ENCODE measurements at regions not wholly inside any gene's neighbourhood (a gene's known extent, or its start where the extent isn't known, plus 50 kb on each side); places are given as distances from the start of the nearest gene placed in this dataset.

- DNase-seq, result no peak
- Histone ChIP-seq H3K4me1 (ENCODE audit: control insufficient read depth, insufficient read depth, low read length, poor library complexity, severe bottlenecking) (no peaks in the 10 kb centered on the region), H3K27me3 (replicated peaks; ENCODE audit: control insufficient read depth, insufficient read depth, low read length, poor library complexity, severe bottlenecking) (no peaks in the 10 kb centered on the region), H3K9me3 (ENCODE audit: control insufficient read depth, low read length) (no peaks in the 10 kb centered on the region), H3K27ac (ENCODE audit: insufficient read depth, low read length, poor library complexity, severe bottlenecking) (no peak overlapping the region), H3K36me3 (ENCODE audit: control insufficient read depth, insufficient read depth, low read length) (no peaks in the 10 kb centered on the region), H3K4me3 (ENCODE audit: insufficient read depth, low read depth, low read length, poor library complexity, severe bottlenecking) (no peak overlapping the region)
Measured at GRCh38 chr7:98495200-98495955, 94.5 kb upstream of the BAIAP2L1 start.

DNA sequence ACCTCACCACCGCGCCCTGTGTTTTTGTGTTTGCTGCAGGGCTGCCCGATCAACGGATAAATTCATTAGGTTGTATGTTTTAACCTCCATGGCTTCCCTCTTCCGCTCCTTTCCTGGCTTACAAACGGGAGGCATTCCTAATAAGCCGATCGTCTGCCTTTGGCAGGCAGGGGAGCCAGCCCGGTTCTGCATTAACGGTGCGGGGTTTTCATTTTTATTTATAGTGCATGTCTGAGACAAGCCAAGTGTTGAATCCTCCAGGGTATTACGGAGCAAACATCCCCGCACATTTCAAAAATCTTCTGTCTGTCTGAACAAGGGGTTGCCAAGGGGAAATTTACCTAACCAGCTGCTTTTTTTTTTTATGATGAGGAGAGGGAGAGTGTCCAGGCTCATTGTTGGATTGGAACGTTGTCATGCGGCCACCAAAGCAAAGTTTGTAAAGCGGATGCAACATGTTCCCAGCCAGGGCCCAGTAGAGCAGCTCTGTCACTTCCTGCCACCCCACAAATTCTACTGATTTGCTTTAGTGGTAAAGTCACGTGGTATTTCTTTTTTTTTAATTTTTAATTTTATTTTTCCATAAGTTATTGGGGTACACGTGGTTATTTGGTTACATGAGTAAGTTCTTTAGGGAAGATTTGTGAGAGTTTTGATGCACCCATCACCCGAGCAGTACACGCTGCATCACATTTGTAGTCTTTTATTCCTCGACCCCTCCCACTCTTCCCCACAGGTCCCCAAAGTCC is 92.3 kb upstream of the BAIAP2L1 start:
- Histone ChIP-seq H3K36me3 (ENCODE audit: control insufficient read depth, insufficient read depth, low read length) (no peaks in the 10 kb centered on the region), H3K4me3 (ENCODE audit: insufficient read depth, low read depth, low read length, poor library complexity, severe bottlenecking) (no peak overlapping the region), H3K9me3 (ENCODE audit: control insufficient read depth, low read length) (no peaks in the 10 kb centered on the region), H3K27ac (ENCODE audit: insufficient read depth, low read length, poor library complexity, severe bottlenecking) (no peak overlapping the region), H3K4me1 (ENCODE audit: control insufficient read depth, insufficient read depth, low read length, poor library complexity, severe bottlenecking) (no peaks in the 10 kb centered on the region), H3K27me3 (replicated peaks; ENCODE audit: control insufficient read depth, insufficient read depth, low read length, poor library complexity, severe bottlenecking) (no peaks in the 10 kb centered on the region)
- no peak for DNase-seq

GRCh38 chr7:98488167-98488566 is 87.3 kb upstream of the BAIAP2L1 start:
- H3K4me3 ChIP-seq (ENCODE audit: insufficient read depth, low read depth, low read length, poor library complexity, severe bottlenecking), result no peak overlapping the region
- no peaks in the 10 kb centered on the region for H3K4me1 ChIP-seq (ENCODE audit: control insufficient read depth, insufficient read depth, low read length, poor library complexity, severe bottlenecking)
- H3K36me3 ChIP-seq (ENCODE audit: control insufficient read depth, insufficient read depth, low read length), result no peaks in the 10 kb centered on the region
- no peak for DNase-seq
- no peaks in the 10 kb centered on the region for H3K9me3 ChIP-seq (ENCODE audit: control insufficient read depth, low read length)
- no peaks in the 10 kb centered on the region for H3K27me3 ChIP-seq (replicated peaks; ENCODE audit: control insufficient read depth, insufficient read depth, low read length, poor library complexity, severe bottlenecking)
- H3K27ac ChIP-seq (ENCODE audit: insufficient read depth, low read length, poor library complexity, severe bottlenecking), result no peak overlapping the region

- no peak for DNase-seq
- H3K9me3 ChIP-seq (ENCODE audit: control insufficient read depth, low read length), result no peaks in the 10 kb centered on the region
- no peaks in the 10 kb centered on the region for H3K36me3 ChIP-seq (ENCODE audit: control insufficient read depth, insufficient read depth, low read length)
- H3K4me1 ChIP-seq (ENCODE audit: control insufficient read depth, insufficient read depth, low read length, poor library complexity, severe bottlenecking), result no peaks in the 10 kb centered on the region
- H3K4me3 ChIP-seq (ENCODE audit: insufficient read depth, low read depth, low read length, poor library complexity, severe bottlenecking), result no peak overlapping the region
- no peak overlapping the region for H3K27ac ChIP-seq (ENCODE audit: insufficient read depth, low read length, poor library complexity, severe bottlenecking)
- H3K27me3 ChIP-seq (replicated peaks; ENCODE audit: control insufficient read depth, insufficient read depth, low read length, poor library complexity, severe bottlenecking), result no peaks in the 10 kb centered on the region
Measured at GRCh38 chr7:98483964-98484545, 83.2 kb upstream of the BAIAP2L1 start.

DNA sequence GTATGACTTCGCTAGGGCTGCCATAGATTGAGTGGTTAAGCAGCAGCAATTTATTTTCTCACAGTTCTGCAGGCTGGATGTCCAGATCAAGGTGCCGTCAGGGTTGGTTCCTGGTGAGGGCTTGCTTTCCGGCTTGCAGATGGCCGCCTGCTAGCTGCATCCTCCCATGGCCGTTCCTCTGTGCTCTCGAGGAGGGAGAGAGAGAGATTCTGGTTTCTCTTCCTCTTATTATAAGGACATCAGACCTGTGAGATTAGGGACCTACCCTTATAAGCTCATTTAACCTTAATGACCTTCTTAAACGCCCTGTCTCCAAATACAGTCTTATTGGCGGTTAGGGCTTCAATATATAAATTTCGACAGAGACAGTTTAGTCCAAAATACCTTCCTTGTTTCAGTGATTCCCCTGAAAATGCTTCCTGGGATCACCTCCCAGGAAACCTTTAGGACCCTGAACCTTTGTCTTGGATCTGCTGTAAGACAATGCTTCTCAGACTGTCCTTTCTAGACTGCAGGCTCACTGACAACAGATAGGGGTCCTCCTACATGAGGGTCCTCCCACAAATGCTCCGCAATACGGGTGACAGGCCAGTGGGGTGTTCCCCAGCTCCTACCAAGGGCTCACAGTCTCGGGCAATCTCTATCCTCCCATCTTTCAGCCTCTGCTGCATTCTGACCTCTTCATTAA is 82.5 kb upstream of the BAIAP2L1 start:
- H3K27ac ChIP-seq (ENCODE audit: insufficient read depth, low read length, poor library complexity, severe bottlenecking), result no peak overlapping the region
- H3K4me1 ChIP-seq (ENCODE audit: control insufficient read depth, insufficient read depth, low read length, poor library complexity, severe bottlenecking), result no peaks in the 10 kb centered on the region
- DNase-seq, result no peak
- no peaks in the 10 kb centered on the region for H3K9me3 ChIP-seq (ENCODE audit: control insufficient read depth, low read length)
- no peaks in the 10 kb centered on the region for H3K36me3 ChIP-seq (ENCODE audit: control insufficient read depth, insufficient read depth, low read length)
- H3K27me3 ChIP-seq (replicated peaks; ENCODE audit: control insufficient read depth, insufficient read depth, low read length, poor library complexity, severe bottlenecking), result no peaks in the 10 kb centered on the region
- no peak overlapping the region for H3K4me3 ChIP-seq (ENCODE audit: insufficient read depth, low read depth, low read length, poor library complexity, severe bottlenecking)

DNA sequence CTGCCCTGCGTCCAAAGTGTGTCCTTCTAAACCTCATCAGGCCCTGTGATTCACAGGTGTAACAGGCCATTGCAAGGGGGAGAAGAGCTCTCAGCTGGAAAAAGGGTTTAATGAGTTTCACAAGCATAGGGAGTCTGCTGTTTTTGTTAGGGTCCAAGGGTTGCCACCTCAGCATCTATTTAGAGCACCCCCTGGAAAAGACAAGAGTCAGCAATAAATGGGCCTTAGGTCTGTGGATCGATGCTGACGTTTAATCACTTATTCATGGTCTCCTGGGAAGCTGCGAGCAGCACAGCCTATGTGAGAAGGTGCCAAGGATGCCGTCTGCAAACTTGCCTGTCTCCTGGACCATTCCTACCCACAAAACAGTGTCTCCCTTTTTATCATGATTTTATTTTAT is 78.4 kb upstream of the BAIAP2L1 start:
- Histone ChIP-seq H3K4me3 (ENCODE audit: insufficient read depth, low read depth, low read length, poor library complexity, severe bottlenecking) (no peak overlapping the region), H3K27me3 (replicated peaks; ENCODE audit: control insufficient read depth, insufficient read depth, low read length, poor library complexity, severe bottlenecking) (no peaks in the 10 kb centered on the region), H3K36me3 (ENCODE audit: control insufficient read depth, insufficient read depth, low read length) (no peaks in the 10 kb centered on the region), H3K27ac (ENCODE audit: insufficient read depth, low read length, poor library complexity, severe bottlenecking) (no peak overlapping the region), H3K4me1 (ENCODE audit: control insufficient read depth, insufficient read depth, low read length, poor library complexity, severe bottlenecking) (no peaks in the 10 kb centered on the region), H3K9me3 (ENCODE audit: control insufficient read depth, low read length) (no peaks in the 10 kb centered on the region)
- no peak for DNase-seq

DNA sequence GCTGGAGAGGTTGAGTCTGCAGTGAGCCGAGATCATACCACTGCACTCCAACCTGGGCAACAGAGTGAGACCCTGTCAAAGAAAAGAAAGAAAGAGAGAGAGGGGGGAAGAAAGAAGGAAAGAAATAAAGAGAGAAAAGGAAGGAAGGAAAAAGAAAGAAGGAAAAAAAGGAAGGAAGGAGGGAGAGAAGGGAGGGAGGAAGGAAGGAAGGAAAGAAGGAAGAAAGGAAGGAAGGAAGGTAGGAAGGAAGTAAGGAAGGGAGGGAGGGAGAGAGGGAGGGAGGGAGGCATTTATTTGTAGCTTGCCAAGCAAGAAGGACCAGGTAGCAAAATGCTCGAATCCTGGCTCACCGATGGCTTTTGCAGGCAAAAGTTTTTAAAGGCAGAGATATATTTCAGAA is 74.5 kb upstream of the BAIAP2L1 start:
- Histone ChIP-seq H3K27me3 (replicated peaks; ENCODE audit: control insufficient read depth, insufficient read depth, low read length, poor library complexity, severe bottlenecking) (no peaks in the 10 kb centered on the region), H3K36me3 (ENCODE audit: control insufficient read depth, insufficient read depth, low read length) (no peaks in the 10 kb centered on the region), H3K27ac (ENCODE audit: insufficient read depth, low read length, poor library complexity, severe bottlenecking) (no peak overlapping the region), H3K9me3 (ENCODE audit: control insufficient read depth, low read length) (no peaks in the 10 kb centered on the region), H3K4me1 (ENCODE audit: control insufficient read depth, insufficient read depth, low read length, poor library complexity, severe bottlenecking) (no peaks in the 10 kb centered on the region), H3K4me3 (ENCODE audit: insufficient read depth, low read depth, low read length, poor library complexity, severe bottlenecking) (no peak overlapping the region)
- DNase-seq, result no peak

DNA sequence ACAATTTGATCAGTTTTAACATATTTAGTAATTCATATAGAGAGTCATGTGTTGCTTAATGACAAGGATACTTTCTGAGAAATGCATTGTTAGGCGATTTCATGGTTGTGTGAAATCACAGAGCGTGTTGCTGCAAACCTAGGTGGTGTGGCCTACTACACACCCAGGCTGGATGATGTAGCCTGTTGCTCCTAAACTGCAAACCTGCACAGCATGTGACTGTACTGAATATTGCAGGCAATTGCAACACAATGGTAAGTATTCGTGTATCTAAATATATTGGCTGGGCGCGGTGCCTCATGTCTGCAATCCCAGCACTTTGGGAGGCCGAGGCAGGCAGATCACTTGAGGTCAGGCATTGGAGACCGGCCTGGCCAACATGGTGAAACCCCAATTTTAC is 73.7 kb upstream of the BAIAP2L1 start:
- no peak overlapping the region for H3K4me3 ChIP-seq (ENCODE audit: insufficient read depth, low read depth, low read length, poor library complexity, severe bottlenecking)
- no peaks in the 10 kb centered on the region for H3K36me3 ChIP-seq (ENCODE audit: control insufficient read depth, insufficient read depth, low read length)
- no peak overlapping the region for H3K27ac ChIP-seq (ENCODE audit: insufficient read depth, low read length, poor library complexity, severe bottlenecking)
- no peaks in the 10 kb centered on the region for H3K27me3 ChIP-seq (replicated peaks; ENCODE audit: control insufficient read depth, insufficient read depth, low read length, poor library complexity, severe bottlenecking)
- no peak for DNase-seq
- H3K4me1 ChIP-seq (ENCODE audit: control insufficient read depth, insufficient read depth, low read length, poor library complexity, severe bottlenecking), result no peaks in the 10 kb centered on the region
- H3K9me3 ChIP-seq (ENCODE audit: control insufficient read depth, low read length), result no peaks in the 10 kb centered on the region

DNA sequence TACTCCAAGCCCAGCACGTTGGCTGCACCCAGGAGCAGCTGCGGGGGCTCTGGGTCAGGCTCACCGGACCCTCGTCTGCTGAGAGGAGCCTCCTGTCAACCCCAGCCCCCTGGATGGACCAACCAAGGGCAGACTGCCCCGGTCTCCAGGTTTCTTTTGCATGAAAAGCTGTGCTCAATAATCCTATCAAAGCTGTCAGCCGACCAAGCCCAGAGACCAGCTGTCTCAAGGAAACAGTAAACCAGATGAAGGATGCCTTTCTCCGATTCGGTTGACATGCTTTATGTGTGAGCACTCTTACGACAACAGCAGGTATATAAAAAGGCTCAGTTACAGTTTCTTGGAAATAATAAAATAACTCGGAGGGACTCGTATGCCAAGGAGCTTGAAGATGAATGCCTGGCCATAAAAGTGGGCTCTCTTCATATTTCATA is 71.6 kb upstream of the BAIAP2L1 start:
- Histone ChIP-seq H3K27me3 (replicated peaks; ENCODE audit: control insufficient read depth, insufficient read depth, low read length, poor library complexity, severe bottlenecking) (no peaks in the 10 kb centered on the region), H3K27ac (ENCODE audit: insufficient read depth, low read length, poor library complexity, severe bottlenecking) (no peak overlapping the region), H3K4me3 (ENCODE audit: insufficient read depth, low read depth, low read length, poor library complexity, severe bottlenecking) (no peak overlapping the region), H3K9me3 (ENCODE audit: control insufficient read depth, low read length) (no peaks in the 10 kb centered on the region), H3K36me3 (ENCODE audit: control insufficient read depth, insufficient read depth, low read length) (no peaks in the 10 kb centered on the region), H3K4me1 (ENCODE audit: control insufficient read depth, insufficient read depth, low read length, poor library complexity, severe bottlenecking) (no peaks in the 10 kb centered on the region)
- no peak for DNase-seq
